H1 (cell line): ENCODE measurements at regions not wholly inside any gene's neighbourhood (a gene's known extent, or its start where the extent isn't known, plus 50 kb on each side); places are given as distances from the start of the nearest gene placed in this dataset.
A peak's percentile ranks its signal among the peaks of the same experiment; 100 is the strongest.

Experiments
- CTCF ChIA-PET: fragments of 300-600 bp; sonication (Branson Sonifier 250); formaldehyde crosslinking; loops from one replicate; lab custom pipeline; 2021; ENCODE audit not compliant: partially characterized antibody; lab: Charles Lee
- POLR2A ChIA-PET: fragments of 300-600 bp; sonication (Branson Sonifier 250); formaldehyde crosslinking; loops from one replicate; lab custom pipeline; 2021; ENCODE audit warnings: inconsistent platforms; ENCODE audit not compliant: partially characterized antibody; lab: Charles Lee
- DNase-seq, 2 experiments: peaks; one replicate each; pipeline versions ENCODE4 v3.0.0 to v3.0.0-alpha.2; 2010 to 2022; ENCODE audit warnings: low spot score in 2 of 2, low read depth in 1 of 2, mixed read lengths in 1 of 2
- FAIRE-seq: peaks from 2 replicates; lab custom pipeline; 2011; peaks lifted over from hg19 to GRCh38; lab: Jason Lieb, UNC
- H2AFZ ChIP-seq: 2 replicates; pipeline ENCODE4 v1.8.1; 2012; ENCODE audit warnings: low read length, inconsistent platforms
- H2AK5ac ChIP-seq: 2 replicates; pipeline ENCODE4 v1.6.1; 2013; ENCODE audit warnings: low read depth, low read length
- H2BK120ac ChIP-seq: replicated peaks from 2 replicates; pipeline ENCODE3; 2013; ENCODE audit warnings: low read depth, low read length, inconsistent platforms
- H2BK12ac ChIP-seq: 2 replicates; pipeline ENCODE4 v1.6.1; 2013; ENCODE audit warnings: low read depth, low read length
- H2BK15ac ChIP-seq: 2 replicates; pipeline ENCODE4 v1.6.1; 2013; ENCODE audit warnings: low read length
- H2BK20ac ChIP-seq: 2 replicates; pipeline ENCODE4 v1.6.1; 2013; ENCODE audit warnings: low read length
- H2BK5ac ChIP-seq: 2 replicates; pipeline ENCODE4 v1.6.1; 2013; ENCODE audit warnings: low read depth, low read length
- H3K14ac ChIP-seq: 2 replicates; pipeline ENCODE4 v1.6.1; 2013; ENCODE audit warnings: inconsistent platforms; ENCODE audit not compliant: insufficient read length
- H3K18ac ChIP-seq: 2 replicates; pipeline ENCODE4 v1.6.1; 2013; ENCODE audit warnings: low read length; ENCODE audit errors: extremely low read depth
- H3K23ac ChIP-seq: 2 replicates; pipeline ENCODE4 v1.6.1; 2013; ENCODE audit warnings: inconsistent platforms; ENCODE audit not compliant: insufficient read length
- H3K23me2 ChIP-seq: 2 replicates; pipeline ENCODE4 v1.6.1; 2013; ENCODE audit warnings: low read depth, low read length
- H3K27ac ChIP-seq: 2 replicates; pipeline ENCODE4 v1.6.1; 2011; ENCODE audit warnings: low read depth, low read length, inconsistent platforms
- H3K27me3 ChIP-seq, 4 experiments: replicated peaks in 1 of 4; 1 replicate in 1 of 4; 2 replicates in 3 of 4; pipeline versions ENCODE4 v1.6.1 to v1.8.1; 2011 to 2013; ENCODE audit warnings: low read length in 3 of 4, mild to moderate bottlenecking in 3 of 4, inconsistent platforms in 2 of 4, mixed read lengths in 2 of 4, moderate library complexity in 1 of 4; ENCODE audit not compliant: control insufficient read depth in 3 of 4, insufficient read depth in 3 of 4; ENCODE audit errors: extremely low read depth in 1 of 4
- H3K36me3 ChIP-seq, 4 experiments: 2 replicates each; pipeline versions ENCODE4 v1.6.1 to v1.8.1; 2011 to 2013; ENCODE audit warnings: mild to moderate bottlenecking in 4 of 4, low read length in 3 of 4, moderate library complexity in 2 of 4, control low read depth in 1 of 4, inconsistent platforms in 1 of 4; ENCODE audit not compliant: insufficient read depth in 4 of 4, control insufficient read depth in 2 of 4
- H3K4ac ChIP-seq: replicated peaks from 2 replicates; pipeline ENCODE3; 2013; ENCODE audit warnings: low read length, low read depth, mixed read lengths, inconsistent platforms; ENCODE audit not compliant: insufficient read length
- H3K4me1 ChIP-seq, 4 experiments: replicated peaks in 1 of 4; 1 replicate in 1 of 4; 2 replicates in 3 of 4; pipeline versions ENCODE4 v1.6.1 to v1.8.1; 2011 to 2013; ENCODE audit warnings: low read length in 3 of 4, inconsistent platforms in 2 of 4, mixed read lengths in 1 of 4; ENCODE audit not compliant: insufficient read depth in 4 of 4, control insufficient read depth in 3 of 4
- H3K4me2 ChIP-seq, 2 experiments: 2 replicates each; pipeline versions ENCODE4 v1.6.1 to v1.8.1; 2011 to 2013; ENCODE audit warnings: low read depth in 2 of 2, low read length in 2 of 2, control low read depth in 1 of 2, inconsistent platforms in 1 of 2, mild to moderate bottlenecking in 1 of 2; ENCODE audit not compliant: insufficient read depth in 1 of 2
- H3K4me3 ChIP-seq, 4 experiments: fragments of 200-600, 300-600 bp in 1 of 4; sonication (generic), shearing (Covaris generic), sonication (Bioruptor Twin) in 1 of 4; 2 replicates each; pipeline versions ENCODE4 v1.5.1 to v1.8.1; 2011 to 2016; ENCODE audit warnings: low read length in 4 of 4, low read depth in 3 of 4, control low read depth in 2 of 4, inconsistent platforms in 2 of 4, mild to moderate bottlenecking in 2 of 4, mixed read lengths in 1 of 4, moderate library complexity in 1 of 4; ENCODE audit not compliant: insufficient read depth in 2 of 4; ENCODE audit errors: extremely low read depth in 1 of 4
- H3K56ac ChIP-seq: replicated peaks from 2 replicates; pipeline ENCODE3; 2013; ENCODE audit warnings: low read depth, mild to moderate bottlenecking, mixed read lengths, low read length, inconsistent platforms; ENCODE audit not compliant: insufficient read length
- H3K79me1 ChIP-seq: 2 replicates; pipeline ENCODE4 v1.6.1; 2013; ENCODE audit warnings: low read depth, low read length, control low read depth
- H3K79me2 ChIP-seq, 2 experiments: 2 replicates each; pipeline versions ENCODE4 v1.6.1 to v1.8.1; 2012 to 2013; ENCODE audit warnings: low read length in 2 of 2, mild to moderate bottlenecking in 2 of 2, inconsistent platforms in 1 of 2; ENCODE audit not compliant: insufficient read depth in 2 of 2, control insufficient read depth in 1 of 2
- H3K9ac ChIP-seq, 4 experiments: replicated peaks in 1 of 4; 1 replicate in 1 of 4; 2 replicates in 3 of 4; pipeline versions ENCODE4 v1.6.1 to v1.8.1; 2011 to 2013; ENCODE audit warnings: low read depth in 3 of 4, low read length in 3 of 4, control low read depth in 2 of 4, mild to moderate bottlenecking in 2 of 4, moderate library complexity in 2 of 4, inconsistent platforms in 1 of 4; ENCODE audit errors: extremely low read depth in 1 of 4
- H3K9me3 ChIP-seq, 2 experiments: 2 replicates each; pipeline versions ENCODE4 v1.6.1 to v1.8.1; 2012 to 2013; ENCODE audit warnings: mild to moderate bottlenecking in 2 of 2, moderate library complexity in 2 of 2, control low read depth in 1 of 2, inconsistent platforms in 1 of 2, low read depth in 1 of 2, low read length in 1 of 2, mixed read lengths in 1 of 2; ENCODE audit not compliant: insufficient read depth in 2 of 2
- H4K20me1 ChIP-seq, 2 experiments: replicated peaks in 1 of 2; 2 replicates each; pipeline versions ENCODE3 to v1.8.1; 2011 to 2013; ENCODE audit warnings: inconsistent platforms in 2 of 2, low read length in 2 of 2, mild to moderate bottlenecking in 1 of 2; ENCODE audit not compliant: insufficient read depth in 2 of 2, control insufficient read depth in 1 of 2
- H4K5ac ChIP-seq: 2 replicates; pipeline ENCODE4 v1.6.1; 2013; ENCODE audit warnings: low read length, low read depth, mixed read lengths, inconsistent platforms; ENCODE audit not compliant: insufficient read length
- H4K8ac ChIP-seq: 2 replicates; pipeline ENCODE4 v1.8.0; 2013; ENCODE audit warnings: mild to moderate bottlenecking, moderate library complexity, low read length, inconsistent platforms; ENCODE audit not compliant: insufficient read depth; ENCODE audit errors: extremely low read depth
- H4K91ac ChIP-seq: replicated peaks from 2 replicates; pipeline ENCODE3; 2013; ENCODE audit warnings: low read length, mixed read lengths, inconsistent platforms; ENCODE audit not compliant: insufficient read length
- HDAC6 ChIP-seq: IDR thresholded peaks from one replicate; pipeline ENCODE4 v1.7.1; 2012; ENCODE audit warnings: low read depth, mild to moderate bottlenecking, inconsistent platforms, low read length, moderate library complexity
- RAD21 ChIP-seq, 2 experiments: IDR thresholded peaks in 1 of 2; conservative IDR thresholded peaks in 1 of 2; 2 replicates each; pipeline ENCODE4 v1.6.1; 2011; ENCODE audit warnings: low read depth in 2 of 2, low read length in 2 of 2, improper control_type of control experiment in 1 of 2, inconsistent platforms in 1 of 2, mild to moderate bottlenecking in 1 of 2, moderate library complexity in 1 of 2
- WGBS, 2 experiments: shearing (Covaris generic) in 1 of 2; methylation state at CpG; one replicate each; pipeline versions ENCODE4 v1.1.6 to v1.1.7; 2013 to 2015; ENCODE audit warnings: low lambda C conversion rate in 2 of 2, mixed read lengths in 2 of 2, inconsistent platforms in 1 of 2, low coverage in 1 of 2, missing lambda C conversion rate in 1 of 2; ENCODE audit not compliant: insufficient replicate concordance in 2 of 2, insufficient coverage in 1 of 2, insufficient read length in 1 of 2; ENCODE audit errors: extremely low coverage in 1 of 2, missing lambda C conversion rate in 1 of 2; 5-methylcytosine and 5-hydroxymethylcytosine counted together

- DNase-seq (no peak), FAIRE-seq (no peak)
- Histone ChIP-seq H3K4me3 (no peak overlapping the region), H2AK5ac (no peak overlapping the region), H3K56ac (no peak overlapping the region), H3K4ac (no peak overlapping the region), H3K9ac (no peak overlapping the region), H2BK15ac (no peak overlapping the region), H2AFZ (peak overlapping the region; percentile 83), H3K79me1 (no peaks in the 10 kb centered on the region), H2BK5ac (no peak overlapping the region), H3K23me2 (no peaks in the 10 kb centered on the region), H4K91ac (no peak overlapping the region), H3K4me2 (no peak overlapping the region), H4K5ac (no peak overlapping the region), H3K4me1 (no peaks in the 10 kb centered on the region), H3K18ac (no peak overlapping the region), H2BK20ac (no peak overlapping the region), H4K8ac (no peak overlapping the region), H2BK12ac (no peak overlapping the region), H2BK120ac (no peak overlapping the region), H3K79me2 (no peaks in the 10 kb centered on the region), H4K20me1 (no peaks in the 10 kb centered on the region), H3K9me3 (peaks cover 7 to 10% of the 10 kb centered on the region in 2 experiments; a peak in 2 of 4 replicates), H3K27me3 (no peaks in the 10 kb centered on the region), H3K14ac (no peak overlapping the region), H3K27ac (no peak overlapping the region), H3K36me3 (no peaks in the 10 kb centered on the region; a peak in 1 of 8 replicates), H3K23ac (no peak overlapping the region)
- TF ChIP-seq RAD21 (IDR thresholded peaks at IDR 0.05 in 1 of 2, conservative IDR thresholded peaks at IDR 0.05 in 1 of 2; ENCODE audit: low read depth in 2 of 2, low read length in 2 of 2) (peak in 1 of 2 experiments; percentile 9; a peak in 2 of 4 replicates), HDAC6 (no peak)
- 78% methylated on average over 4 of the region's 4 CpGs; no CpG with 5 or more reads in 1 of the 2 experiments for WGBS, 2 experiments
- POLR2A ChIA-PET = interaction anchor here (1.4 kb wide), 1 partner anchor 22 kb away, joined by 3 read pairs; no protein-coding TSS in a partner anchor
- CTCF ChIA-PET = interaction anchor here (0.6 to 0.9 kb wide), 2 partner anchors 200 to 447 kb away, joined by 3 read pairs; no protein-coding TSS in a partner anchor
These were observed 712.0 kb upstream of the PRMT6 start for GRCh38 chr1:106344494-106344893.
